Stimulated activated CD4-positive, alpha-beta T cell treated with anti-CD3 and anti-CD28 coated beads, Interleukin-4, amount 100 ng/mL, for 1 hour (primary cell): ENCODE measurements at regions not wholly inside any gene's neighbourhood (a gene's known extent, or its start where the extent isn't known, plus 50 kb on each side); places are given as distances from the start of the nearest gene placed in this dataset.
"Not testable (repeated sequence)": the region's sequence is repeated elsewhere in the genome, so short reads cannot be mapped to it uniquely, and the experiment has no call there.

Source experiments
- DNase-seq: peaks from one replicate; pipeline ENCODE4 v3.0.0-alpha.2; 2020

GRCh38 chr5:37951946-37952721, 112.3 kb upstream of the GDNF start:
- no peak for DNase-seq

GRCh38 chr5:37950436-37950835, 110.6 kb upstream of the GDNF start:
- DNase-seq: no peak

GRCh38 chr5:37945446-37945845, 105.6 kb upstream of the GDNF start:
- DNase-seq: no peak

GRCh38 chr5:37943136-37943535, 103.3 kb upstream of the GDNF start:
- not testable (repeated sequence) for DNase-seq

GRCh38 chr5:37940931-37941623, 101.2 kb upstream of the GDNF start:
- DNase-seq: no peak

GRCh38 chr5:37938861-37939260, 99.0 kb upstream of the GDNF start:
- DNase-seq: no peak

- DNase-seq: no peak
These were observed 98.4 kb upstream of the GDNF start for GRCh38 chr5:37938076-37938852.

- DNase-seq: no peak
These were observed 96.2 kb upstream of the GDNF start for GRCh38 chr5:37936091-37936490.

GRCh38 chr5:37933576-37933975, 93.7 kb upstream of the GDNF start:
- DNase-seq: no peak

GRCh38 chr5:37932450-37932849, 92.6 kb upstream of the GDNF start:
- no peak for DNase-seq

GRCh38 chr5:37931541-37931940, 91.7 kb upstream of the GDNF start:
- DNase-seq: no peak

GRCh38 chr5:37930350-37930749, 90.5 kb upstream of the GDNF start:
- no peak for DNase-seq

GRCh38 chr5:37929791-37930190, 90.0 kb upstream of the GDNF start:
- no peak for DNase-seq

- DNase-seq: not testable (repeated sequence)
These were observed 87.9 kb upstream of the GDNF start for GRCh38 chr5:37927753-37928152.

- no peak for DNase-seq
These were observed 86.9 kb upstream of the GDNF start for GRCh38 chr5:37926732-37927131.

GRCh38 chr5:37921452-37921851, 81.6 kb upstream of the GDNF start:
- no peak for DNase-seq

GRCh38 chr5:37918424-37918823, 78.6 kb upstream of the GDNF start:
- no peak for DNase-seq

- DNase-seq: no peak
These were observed 76.7 kb upstream of the GDNF start for GRCh38 chr5:37916525-37916924.

GRCh38 chr5:37915097-37915736, 75.4 kb upstream of the GDNF start:
- DNase-seq: no peak

- not testable (repeated sequence) for DNase-seq
These were observed 69.9 kb upstream of the GDNF start for GRCh38 chr5:37909610-37910266.

- no peak for DNase-seq
These were observed 66.6 kb upstream of the GDNF start for GRCh38 chr5:37906416-37906815.

- no peak for DNase-seq
These were observed 65.4 kb upstream of the GDNF start for GRCh38 chr5:37905230-37905629.

GRCh38 chr5:37902323-37902722, 62.5 kb upstream of the GDNF start:
- DNase-seq: no peak
